ENCODE measurements at regions not wholly inside any gene's neighbourhood (a gene's known extent, or its start where the extent isn't known, plus 50 kb on each side); places are given as distances from the start of the nearest gene placed in this dataset.
"Not testable (repeated sequence)": the region's sequence is repeated elsewhere in the genome, so short reads cannot be mapped to it uniquely, and the experiment has no call there.

GRCh38 chr20:51154708-51155690 is 132.1 kb upstream of the KCNG1 start:
- DNase-seq: no peak

GRCh38 chr20:51153867-51154707 is 131.2 kb upstream of the KCNG1 start:
- DNase-seq: no peak

GRCh38 chr20:51148941-51149340 is 126.0 kb upstream of the KCNG1 start:
- DNase-seq: no peak

- no peak for DNase-seq
Observed at GRCh38 chr20:51144476-51144875, 121.6 kb upstream of the KCNG1 start.

GRCh38 chr20:51143652-51144051 is 120.7 kb upstream of the KCNG1 start:
- no peak for DNase-seq

GRCh38 chr20:51142448-51142847 is 119.5 kb upstream of the KCNG1 start:
- no peak for DNase-seq

- no peak for DNase-seq
Observed at GRCh38 chr20:51140671-51141070, 117.8 kb upstream of the KCNG1 start.

- no peak for DNase-seq
Observed at GRCh38 chr20:51139891-51140290, 117.0 kb upstream of the KCNG1 start.

GRCh38 chr20:51138576-51138975 is 115.7 kb upstream of the KCNG1 start:
- DNase-seq: no peak

GRCh38 chr20:51137461-51137860 is 114.6 kb upstream of the KCNG1 start:
- no peak for DNase-seq

GRCh38 chr20:51135926-51136715 is 113.2 kb upstream of the KCNG1 start:
- DNase-seq: no peak

GRCh38 chr20:51134405-51134804 is 111.5 kb upstream of the KCNG1 start:
- no peak for DNase-seq

GRCh38 chr20:51132279-51132678 is 109.4 kb upstream of the KCNG1 start:
- no peak for DNase-seq

- no peak for DNase-seq
Observed at GRCh38 chr20:51131811-51132210, 108.9 kb upstream of the KCNG1 start.

GRCh38 chr20:51129147-51129776 is 106.4 kb upstream of the KCNG1 start:
- DNase-seq: no peak

GRCh38 chr20:51128198-51128597 is 105.3 kb upstream of the KCNG1 start:
- peak in 1 of 2 donors; percentile 30 for DNase-seq

GRCh38 chr20:51127713-51128112 is 104.8 kb upstream of the KCNG1 start:
- DNase-seq: no peak

- no peak for DNase-seq
Observed at GRCh38 chr20:51126337-51126736, 103.4 kb upstream of the KCNG1 start.

GRCh38 chr20:51125780-51126179 is 102.9 kb upstream of the KCNG1 start:
- DNase-seq: no peak

- DNase-seq: no peak
Observed at GRCh38 chr20:51125105-51125504, 102.2 kb upstream of the KCNG1 start.

GRCh38 chr20:51123887-51124286 is 101.0 kb upstream of the KCNG1 start:
- DNase-seq: not testable (repeated sequence)

Data from inflammatory macrophage (primary cell).